Fibroblast of lung (primary cell): ENCODE measurements at regions not wholly inside any gene's neighbourhood (a gene's known extent, or its start where the extent isn't known, plus 50 kb on each side); places are given as distances from the start of the nearest gene placed in this dataset.

ENCODE experiments used
- EZH2 ChIP-seq: IDR thresholded peaks from 2 replicates; pipeline ENCODE4 v1.5.1; 2012; ENCODE audit warnings: low read length, control low read depth, mild to moderate bottlenecking; ENCODE audit errors: missing control alignments
- TF ChIP-seq, protein P1 (sequence below), 2 donors: IDR thresholded peaks in 1 of 2; conservative IDR thresholded peaks in 1 of 2; 1 replicate in 1 of 2; 2 replicates in 1 of 2; pipeline ENCODE4 v1.5.1; 2011 to 2012; ENCODE audit warnings: low read length in 2 of 2, control low read depth in 1 of 2, inconsistent platforms in 1 of 2, low read depth in 1 of 2, mild to moderate bottlenecking in 1 of 2

DNA sequence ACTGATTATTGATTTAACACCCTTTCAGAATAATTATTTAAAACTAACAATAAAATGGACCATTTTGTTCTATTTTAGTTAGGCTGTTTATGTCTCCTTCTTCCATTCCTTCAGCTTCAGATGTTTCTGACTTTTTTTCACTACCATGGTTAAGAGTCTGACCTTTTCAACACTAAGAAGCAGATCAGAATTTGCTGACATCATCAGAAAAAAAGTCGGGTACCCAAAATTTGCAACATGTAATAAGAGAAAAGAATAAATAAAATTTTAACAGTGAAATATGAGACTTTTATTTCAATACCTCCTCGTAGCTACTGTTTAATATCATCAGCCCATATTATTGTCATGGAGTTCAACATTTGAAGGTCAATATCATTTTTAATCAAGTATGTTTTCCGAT, 1158.3 kb downstream of the RPIA start:
- TF ChIP-seq, protein P1, sequence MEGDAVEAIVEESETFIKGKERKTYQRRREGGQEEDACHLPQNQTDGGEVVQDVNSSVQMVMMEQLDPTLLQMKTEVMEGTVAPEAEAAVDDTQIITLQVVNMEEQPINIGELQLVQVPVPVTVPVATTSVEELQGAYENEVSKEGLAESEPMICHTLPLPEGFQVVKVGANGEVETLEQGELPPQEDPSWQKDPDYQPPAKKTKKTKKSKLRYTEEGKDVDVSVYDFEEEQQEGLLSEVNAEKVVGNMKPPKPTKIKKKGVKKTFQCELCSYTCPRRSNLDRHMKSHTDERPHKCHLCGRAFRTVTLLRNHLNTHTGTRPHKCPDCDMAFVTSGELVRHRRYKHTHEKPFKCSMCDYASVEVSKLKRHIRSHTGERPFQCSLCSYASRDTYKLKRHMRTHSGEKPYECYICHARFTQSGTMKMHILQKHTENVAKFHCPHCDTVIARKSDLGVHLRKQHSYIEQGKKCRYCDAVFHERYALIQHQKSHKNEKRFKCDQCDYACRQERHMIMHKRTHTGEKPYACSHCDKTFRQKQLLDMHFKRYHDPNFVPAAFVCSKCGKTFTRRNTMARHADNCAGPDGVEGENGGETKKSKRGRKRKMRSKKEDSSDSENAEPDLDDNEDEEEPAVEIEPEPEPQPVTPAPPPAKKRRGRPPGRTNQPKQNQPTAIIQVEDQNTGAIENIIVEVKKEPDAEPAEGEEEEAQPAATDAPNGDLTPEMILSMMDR (conservative IDR thresholded peaks at IDR 0.05 in 1 of 2, IDR thresholded peaks at IDR 0.05 in 1 of 2; ENCODE audit: low read depth in 1 of 2, low read length in 2 of 2): no peak
- no peak for TF ChIP-seq EZH2
